Anterior cingulate cortex (tissue), 58 donors: ENCODE measurements at regions not wholly inside any gene's neighbourhood (a gene's known extent, or its start where the extent isn't known, plus 50 kb on each side); places are given as distances from the start of the nearest gene placed in this dataset.

Experiments
- DNase-seq, 58 donors: peaks; one replicate each; lab custom pipeline; 2025; lab: John Stamatoyannopoulos, UW

DNA sequence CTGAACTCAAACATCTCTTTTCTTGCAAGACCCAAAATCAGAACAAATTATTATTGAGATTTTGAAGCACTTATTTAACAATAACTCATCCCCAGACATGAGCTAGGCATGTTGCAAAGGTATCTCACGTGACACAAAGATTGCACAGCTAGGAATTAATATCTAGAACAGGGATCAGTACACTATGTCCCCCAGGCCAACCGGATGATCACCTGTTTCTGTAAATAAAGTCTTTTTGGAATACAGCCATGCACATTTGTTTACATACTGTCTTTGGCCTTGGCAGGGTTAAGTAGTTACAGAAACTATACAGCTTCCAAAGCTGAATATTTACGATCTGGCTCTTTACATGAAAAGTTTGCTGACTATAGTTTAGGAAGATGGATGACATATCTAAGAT lies 287.7 kb downstream of the ACTL7B start:
- no peak for DNase-seq

DNA sequence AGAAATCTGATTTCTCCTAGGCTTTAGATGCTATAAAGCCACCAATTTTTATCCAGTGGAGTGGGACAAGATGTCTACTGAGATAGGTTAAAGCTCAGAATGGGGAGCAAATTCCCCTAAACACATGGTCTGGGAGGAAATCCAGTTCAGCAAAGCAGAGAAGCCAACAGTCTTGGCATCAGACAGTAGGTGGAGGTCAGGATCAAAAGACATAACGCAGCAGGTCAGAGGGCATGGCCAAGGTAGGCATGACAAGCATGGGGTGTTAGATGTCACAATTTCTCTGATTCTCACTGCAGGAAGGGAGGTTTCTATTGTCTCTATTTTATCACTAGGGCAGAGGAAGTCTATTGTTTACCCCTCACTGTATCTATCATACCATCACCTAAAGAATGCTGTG lies 288.2 kb downstream of the ACTL7B start:
- DNase-seq, result no peak

DNA sequence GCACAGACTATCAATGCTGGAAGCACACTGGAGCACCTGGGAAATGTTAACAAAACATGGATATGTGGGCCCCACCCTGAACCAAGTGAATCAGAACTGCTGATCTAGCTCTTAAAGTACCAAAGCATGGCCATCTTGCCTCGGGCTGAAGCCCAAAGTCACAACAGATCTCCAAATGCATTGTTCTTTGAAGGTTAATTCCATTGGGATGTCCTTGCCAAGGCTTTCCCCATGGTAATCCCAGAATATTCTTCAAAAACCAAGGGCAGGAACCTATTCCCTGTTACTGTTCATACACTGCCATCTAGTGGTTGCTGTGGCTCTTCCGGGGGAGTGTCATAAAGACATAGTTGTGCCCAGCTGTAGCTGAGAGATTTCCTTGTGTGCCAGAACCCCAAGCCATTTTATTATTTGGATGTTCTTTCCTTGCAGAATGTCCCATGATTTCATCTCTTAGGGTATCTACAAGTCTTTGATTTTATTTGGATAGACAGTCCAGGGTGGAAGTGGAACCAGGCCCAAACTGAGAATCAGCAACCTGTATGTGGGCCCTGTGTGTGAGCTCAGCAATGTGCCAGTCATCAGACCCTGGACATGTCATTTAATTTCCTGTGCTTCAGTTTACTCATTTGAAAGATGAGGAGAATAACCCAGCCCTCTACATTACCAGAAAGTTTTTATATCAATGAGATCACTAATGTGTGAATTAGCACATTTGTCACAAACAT lies 290.0 kb downstream of the ACTL7B start:
- DNase-seq, result peak in 42 of 58 donors; percentile 2 to 79 (median 24)

DNA sequence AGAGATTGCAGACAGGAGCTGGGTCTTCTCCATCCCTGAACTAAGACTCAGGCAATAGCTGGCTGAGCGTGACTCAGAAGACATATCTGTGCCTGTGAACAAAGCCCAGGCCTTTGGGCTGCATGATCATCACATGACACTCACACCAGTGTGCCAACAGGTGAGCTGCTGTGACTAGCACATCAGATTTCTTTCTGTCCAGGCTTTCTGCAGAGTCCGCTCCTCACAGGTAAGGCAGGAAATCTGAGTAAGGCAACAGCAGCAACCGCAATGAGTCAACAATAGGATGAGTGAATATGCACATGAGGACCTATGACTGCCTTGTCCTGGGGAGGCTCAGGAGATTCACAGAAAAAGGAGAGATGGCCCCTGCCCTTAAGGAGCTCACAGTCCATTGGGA lies 293.6 kb downstream of the ACTL7B start:
- no peak for DNase-seq

DNA sequence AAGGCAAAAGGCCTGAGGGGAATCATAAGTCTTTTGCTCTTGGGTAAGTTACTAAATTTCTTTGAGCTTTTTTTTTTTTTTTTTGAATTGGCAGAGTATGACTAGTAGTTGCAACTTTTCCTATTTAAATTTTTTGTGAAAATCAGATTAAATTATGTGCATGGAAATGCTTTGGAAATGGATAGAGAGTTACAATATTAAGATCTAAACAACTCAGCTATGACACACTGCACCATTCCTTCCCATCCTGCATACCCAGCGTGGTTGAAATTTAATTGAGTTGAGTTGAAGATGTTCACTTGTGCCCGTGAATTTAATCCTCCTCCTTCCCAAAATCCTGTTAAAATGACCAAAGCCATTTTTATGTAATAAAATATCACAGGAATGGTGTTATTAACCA lies 296.4 kb downstream of the ACTL7B start:
- DNase-seq, result no peak

DNA sequence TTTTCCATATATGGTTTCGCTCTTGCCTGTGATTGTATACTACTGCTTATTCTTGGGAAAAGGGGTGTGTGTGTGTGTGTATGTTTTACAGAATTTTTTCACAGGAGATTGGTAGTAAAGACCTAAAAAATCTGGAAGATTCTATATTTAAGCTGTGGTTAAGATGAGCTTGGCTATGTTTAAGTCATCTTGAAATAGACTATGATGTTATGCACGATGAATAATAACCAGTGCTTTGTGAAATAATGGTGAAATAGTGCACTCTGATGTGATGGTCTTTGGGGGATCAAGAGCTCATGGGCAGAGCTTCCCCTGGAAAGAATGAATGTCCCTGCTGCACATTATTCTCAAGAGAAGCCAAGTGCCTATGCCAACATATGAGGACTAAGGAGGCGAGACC lies 301.0 kb downstream of the ACTL7B start:
- DNase-seq, result no peak

DNA sequence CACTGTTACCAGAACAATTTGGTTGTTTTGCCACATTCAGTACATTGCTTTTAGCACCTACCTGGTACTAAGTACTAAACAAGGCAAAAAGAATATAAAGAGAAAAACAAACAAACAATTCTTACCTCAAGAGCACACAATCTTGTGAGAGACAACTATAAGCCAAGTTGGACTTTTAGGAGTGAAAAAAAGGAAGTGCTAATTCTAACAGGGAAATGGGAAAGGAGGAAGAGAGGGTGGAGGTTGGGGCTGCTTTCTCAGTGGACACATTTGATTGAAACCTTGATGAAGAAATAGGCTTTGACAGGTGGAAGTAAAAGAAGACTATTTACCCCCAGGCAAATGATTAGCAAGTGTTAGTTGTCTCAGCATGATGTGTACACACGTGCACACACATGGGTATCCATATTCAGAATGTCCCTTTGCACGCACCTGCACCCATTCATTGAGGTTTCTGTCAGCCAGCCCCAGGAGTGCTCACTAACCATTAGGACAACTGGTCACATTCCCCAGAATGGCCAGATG lies 302.6 kb downstream of the ACTL7B start:
- DNase-seq, result no peak

DNA sequence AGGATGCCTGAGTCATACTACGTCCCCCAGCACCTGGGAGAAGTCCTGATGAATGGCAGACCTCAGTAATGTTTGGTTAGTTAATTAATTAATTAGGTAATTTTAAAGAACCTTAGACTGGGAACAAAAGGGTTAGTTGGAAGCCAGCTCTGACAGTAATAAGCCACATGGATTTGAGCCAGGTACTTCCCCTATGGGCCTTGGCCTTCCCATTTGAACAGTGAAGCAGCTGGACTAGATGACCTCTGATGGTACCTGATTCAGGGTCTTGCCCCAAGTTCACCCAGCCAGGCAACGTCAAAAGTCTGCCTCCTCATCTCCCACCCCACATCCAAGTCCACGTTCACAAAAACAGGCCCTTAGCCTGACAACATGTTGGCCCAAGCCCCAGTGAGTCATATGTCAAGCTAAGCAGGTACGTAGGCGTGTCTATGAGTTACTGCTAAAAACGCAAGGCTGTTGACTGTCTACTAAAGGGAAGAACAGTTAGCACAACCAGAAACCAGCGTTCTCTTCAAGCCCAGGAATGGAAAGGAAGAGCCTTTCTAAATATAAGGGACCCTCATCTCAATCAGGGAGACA lies 303.2 kb downstream of the ACTL7B start:
- no peak for DNase-seq

DNA sequence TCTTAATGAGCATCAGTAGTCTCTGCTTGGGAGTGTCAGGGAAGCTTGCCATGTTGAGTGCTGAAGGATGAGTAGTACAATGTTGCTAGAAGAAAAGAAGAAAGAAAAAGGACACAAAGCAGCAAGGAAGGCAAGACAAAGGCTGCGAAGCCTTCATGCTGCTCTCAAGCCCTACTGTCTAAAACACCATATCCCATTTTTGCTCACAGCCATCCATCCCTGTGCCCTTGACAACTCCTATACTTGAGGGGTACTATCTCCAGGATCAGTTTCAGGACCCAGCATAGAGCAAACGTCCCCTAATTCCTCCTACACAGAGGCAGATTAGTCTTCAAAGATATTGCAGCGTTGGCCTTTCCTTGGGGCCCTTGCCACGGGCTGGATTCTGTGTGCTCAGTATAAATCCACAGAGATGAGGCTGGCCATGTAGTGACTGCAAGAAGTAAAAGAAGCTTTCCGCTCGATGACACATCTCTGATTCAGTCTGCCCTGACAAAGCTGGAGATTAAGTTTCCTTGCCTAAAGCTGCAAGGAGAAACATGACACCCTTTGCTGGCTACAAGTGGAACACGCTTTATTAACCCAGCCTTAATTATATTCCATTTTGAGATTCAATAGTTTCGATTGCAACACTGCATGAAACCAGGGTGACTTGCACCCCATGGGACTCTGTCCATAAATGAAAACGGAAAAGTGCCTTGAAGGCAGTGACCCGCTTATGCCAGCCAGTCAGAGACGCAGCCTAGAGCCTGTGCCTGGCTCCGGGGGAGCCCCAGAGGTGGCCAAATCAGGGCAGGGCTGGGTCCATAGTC lies 304.6 kb downstream of the ACTL7B start:
- DNase-seq, result no peak

DNA sequence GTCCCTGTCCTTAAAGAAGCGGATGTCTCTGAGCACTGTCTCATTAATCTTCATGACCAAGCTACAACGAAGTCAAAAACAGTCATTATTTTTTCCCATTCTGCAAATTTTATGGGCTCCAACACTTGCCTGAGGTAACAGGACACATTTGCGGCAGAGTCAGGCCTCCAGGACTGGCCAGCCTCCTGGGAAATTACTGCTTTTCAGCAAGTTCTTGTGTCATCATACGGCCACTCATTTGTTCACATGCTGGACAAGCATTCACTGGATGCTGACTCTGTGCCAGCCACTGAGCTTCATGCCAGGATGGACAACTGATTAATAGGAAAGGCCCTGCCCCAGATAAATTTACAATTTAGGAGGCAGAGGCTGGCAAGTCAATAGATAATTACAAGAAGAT lies 305.7 kb downstream of the ACTL7B start:
- peak in 2 of 58 donors; percentile 3 to 4 for DNase-seq

DNA sequence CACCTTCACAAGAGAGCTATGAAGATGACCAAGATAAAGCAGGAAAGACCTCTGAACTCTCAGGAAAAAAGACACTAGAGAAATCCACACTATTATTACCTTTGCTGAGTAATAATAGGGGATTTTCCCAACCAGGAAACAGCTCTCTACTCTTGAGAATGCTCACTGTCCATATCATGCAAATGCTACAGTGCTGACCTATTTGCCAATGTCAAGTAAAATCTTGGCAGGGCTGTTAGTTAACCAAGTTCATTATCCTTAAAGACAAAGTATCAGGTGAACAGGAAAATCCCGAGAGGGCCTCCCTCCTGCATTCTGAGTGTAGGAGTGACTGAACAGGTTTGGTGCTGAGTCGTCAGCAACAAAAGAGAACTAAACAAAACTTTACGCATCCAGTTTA lies 306.6 kb downstream of the ACTL7B start:
- DNase-seq, result no peak

DNA sequence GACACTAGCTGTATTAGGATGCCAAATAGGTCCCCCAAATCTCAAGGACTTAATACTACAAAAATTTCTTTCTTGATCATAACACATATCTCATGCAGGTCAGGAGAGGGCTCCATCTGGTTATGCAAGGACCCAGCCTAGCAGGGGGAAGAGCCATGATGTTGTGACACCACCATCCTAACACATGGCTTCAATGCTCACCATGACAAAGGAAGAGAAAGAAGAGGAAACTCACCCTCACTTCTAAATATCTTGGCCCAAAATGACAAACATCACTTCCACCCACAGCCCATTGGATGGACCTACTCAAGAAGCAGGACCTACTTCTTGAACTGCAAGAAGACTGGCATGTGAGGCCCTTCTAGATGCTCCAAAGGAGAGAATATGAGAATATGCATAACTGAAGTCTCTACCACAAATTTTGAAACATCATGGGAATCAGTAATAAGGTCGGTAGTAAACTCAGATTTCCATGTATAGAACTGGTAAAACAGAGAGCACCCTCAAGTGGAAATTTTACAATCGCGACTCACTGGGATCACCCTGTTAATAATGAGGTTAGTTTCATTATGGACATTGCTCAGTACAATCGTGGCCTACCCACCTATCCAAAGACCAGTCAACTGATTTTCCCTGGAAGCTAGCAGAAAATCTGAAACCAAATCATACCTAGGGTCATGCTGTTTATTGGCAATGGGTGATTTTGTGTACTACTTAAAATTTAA lies 308.2 kb downstream of the ACTL7B start:
- no peak for DNase-seq

DNA sequence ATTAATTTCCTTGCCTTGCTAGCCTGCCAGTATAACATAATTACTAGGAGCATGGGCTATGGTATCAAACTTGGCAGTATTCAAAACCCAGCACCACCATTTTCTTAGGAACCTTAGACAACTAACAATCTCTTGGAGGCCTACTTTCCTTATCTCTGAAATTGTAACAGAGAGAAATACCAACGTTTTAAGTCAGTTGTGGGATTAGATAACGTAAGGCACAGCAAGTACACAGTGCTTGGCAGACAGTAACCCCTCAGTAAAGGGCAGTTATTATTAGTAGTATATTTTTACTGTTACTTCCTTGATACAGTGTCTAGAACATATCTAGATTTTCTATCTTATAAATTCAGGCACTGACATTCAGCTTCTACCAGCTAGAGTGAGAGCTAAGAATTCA lies 309.6 kb downstream of the ACTL7B start:
- DNase-seq, result no peak

DNA sequence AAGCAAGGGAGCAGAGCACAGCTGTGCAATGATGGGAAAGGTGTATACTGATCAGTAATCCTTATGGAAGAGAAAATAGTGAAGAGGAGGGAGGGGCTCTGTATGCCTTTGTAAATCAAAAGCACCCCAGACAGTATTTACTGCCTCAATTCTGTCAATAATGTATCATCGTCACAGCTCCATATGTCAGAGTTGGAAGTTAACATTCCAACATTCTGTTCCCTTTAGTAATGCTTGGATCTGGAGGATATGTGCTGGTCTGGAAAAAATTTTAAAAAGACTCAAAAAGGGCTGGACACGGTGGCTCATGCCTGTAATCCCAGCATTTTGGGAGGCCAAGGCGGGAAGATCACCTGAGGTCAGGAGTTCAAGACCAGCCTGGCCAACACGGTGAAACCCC lies 310.4 kb downstream of the ACTL7B start:
- DNase-seq, result no peak

DNA sequence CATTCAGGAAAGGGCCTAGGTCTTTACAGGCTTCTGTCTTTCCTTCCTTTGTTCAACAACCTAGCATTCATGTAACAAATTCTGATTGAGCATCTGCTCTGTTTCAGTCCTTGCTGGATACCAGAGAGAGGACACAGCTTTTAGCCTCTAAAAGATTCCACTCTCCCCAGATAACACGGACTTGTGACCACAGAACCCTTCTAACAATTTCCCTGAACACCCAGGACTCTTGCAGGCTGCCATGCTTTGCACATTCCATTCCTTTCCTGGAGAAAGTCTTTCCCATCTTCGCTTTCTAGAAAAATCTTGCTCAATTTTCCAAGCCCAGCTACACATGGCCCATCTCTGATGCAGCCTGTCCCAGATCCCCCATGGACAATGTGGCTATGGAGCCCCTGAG lies 310.9 kb downstream of the ACTL7B start:
- DNase-seq, result no peak

DNA sequence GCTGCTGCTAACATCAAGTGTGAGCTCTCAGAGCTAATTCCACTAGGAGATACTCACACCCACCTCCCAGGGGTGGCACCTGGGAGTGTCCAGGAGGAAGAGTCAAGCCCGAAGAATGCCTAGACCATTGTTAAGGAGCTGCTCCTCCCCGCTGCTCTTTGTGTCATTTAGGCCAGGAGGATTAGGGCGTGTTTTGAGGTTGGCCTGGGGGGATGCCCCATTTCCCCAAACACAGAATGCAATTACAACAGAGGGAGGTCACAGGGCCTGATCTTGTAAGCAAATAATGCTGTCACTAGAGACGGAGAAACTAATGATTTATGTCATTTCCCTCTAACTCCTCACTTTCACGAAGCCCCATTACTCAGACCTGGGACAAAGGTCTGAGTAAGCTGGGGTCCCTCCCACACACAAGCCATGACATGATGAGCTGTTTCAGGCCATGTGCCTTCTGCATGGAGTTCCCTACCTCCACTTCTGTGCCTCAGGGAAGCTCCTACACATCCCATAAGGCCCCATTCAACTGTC lies 312.5 kb downstream of the ACTL7B start:
- DNase-seq, result no peak

DNA sequence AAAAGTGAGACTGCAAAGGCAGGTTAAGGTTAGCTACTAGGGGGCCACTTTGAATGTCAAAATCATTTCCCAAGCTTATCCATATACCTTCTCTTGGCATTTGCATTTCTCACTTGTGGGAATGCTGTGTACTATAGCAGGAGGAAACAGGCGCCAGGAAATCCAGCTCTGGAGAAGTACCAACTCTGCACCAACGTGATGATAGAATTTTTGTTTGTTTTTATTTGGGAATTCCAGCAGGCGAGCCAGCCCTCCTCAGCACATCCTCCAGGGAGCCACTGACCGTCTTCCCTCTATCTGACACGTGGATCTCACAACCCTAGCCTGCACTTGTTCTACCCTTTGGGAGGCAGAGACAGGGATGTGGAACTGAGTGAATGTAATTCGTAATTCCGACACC lies 318.0 kb downstream of the ACTL7B start:
- no peak for DNase-seq

DNA sequence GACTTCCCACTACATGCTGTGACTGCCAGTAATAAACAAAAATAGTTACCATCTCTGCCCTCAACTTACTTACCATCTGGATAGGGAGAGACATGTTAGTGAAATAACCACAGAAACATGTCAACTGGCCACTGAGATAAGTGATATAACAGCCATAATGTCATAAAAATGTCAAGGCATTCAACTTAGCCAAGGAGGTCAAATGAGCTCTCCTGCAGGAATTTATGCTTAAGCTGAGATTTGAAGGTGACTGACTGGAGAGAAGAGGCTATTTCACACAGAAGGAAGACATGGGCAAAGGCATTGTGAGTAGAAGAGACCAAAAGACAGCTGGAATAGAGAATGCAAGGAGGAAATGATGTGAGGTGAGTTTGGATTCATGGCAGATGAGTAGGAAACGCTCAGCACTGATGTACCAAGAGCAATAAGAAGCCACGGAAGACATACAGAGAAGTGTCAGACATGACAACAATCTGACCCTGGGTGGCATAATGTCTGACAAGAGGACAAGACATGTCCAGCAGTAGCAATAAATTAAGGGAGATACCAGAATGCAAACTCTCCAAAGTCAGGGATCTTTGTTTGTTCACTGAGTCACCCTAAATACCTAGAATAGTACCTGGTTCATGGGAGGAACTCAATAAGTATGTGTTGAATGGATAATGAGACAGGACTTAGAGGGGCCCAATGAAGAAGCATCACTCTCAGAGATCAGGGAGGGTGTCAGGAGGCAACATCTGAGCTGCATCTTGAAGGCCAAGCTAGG lies 318.8 kb downstream of the ACTL7B start:
- DNase-seq, result no peak

DNA sequence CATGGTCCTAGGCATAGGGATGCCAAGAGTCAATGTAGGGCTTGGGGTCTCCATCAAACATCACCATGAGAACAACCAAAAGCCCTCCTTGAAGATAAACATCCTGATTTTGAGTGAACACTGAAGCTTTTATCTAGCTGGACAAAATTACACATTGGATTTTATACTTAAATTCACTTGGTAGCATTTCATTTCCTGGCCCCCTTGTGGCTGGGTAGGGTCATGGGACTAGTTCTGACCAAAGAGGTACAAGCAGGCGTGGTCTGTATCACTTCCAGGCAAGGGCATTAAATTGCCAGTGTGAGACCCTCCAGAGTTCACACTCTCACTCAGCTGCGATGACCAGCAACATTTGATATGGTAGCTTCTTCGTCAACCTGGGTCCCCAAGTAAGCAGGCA lies 320.3 kb downstream of the ACTL7B start:
- peak in 1 of 58 donors; percentile 1 for DNase-seq

DNA sequence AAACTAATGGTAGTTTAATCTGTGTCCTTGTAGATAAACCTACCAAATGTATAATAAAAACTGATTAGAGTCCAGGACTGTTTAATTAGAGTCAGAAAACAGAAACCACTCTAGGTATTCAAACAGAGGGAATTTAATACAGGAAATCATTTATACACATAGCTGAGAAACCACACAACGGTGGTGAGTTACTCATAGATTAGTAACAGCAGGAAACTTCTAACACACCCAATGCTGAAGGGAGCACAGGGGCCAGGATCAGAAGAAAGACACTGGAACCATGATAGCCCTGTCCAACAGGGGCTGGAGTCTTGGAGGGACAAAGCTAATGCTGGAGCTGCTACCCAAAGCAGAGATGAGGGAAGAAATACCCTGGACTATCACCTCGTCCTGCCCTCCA lies 321.0 kb downstream of the ACTL7B start:
- DNase-seq, result no peak
